GM21367 (cell line): ENCODE measurements at regions not wholly inside any gene's neighbourhood (a gene's known extent, or its start where the extent isn't known, plus 50 kb on each side); places are given as distances from the start of the nearest gene placed in this dataset.

ENCODE experiments used
- ATAC-seq: cut with Tn5 transposase; IDR thresholded peaks from one replicate; pipeline ENCODE4 v1.9.1; 2021; ENCODE audit not compliant: unreplicated experiment

DNA sequence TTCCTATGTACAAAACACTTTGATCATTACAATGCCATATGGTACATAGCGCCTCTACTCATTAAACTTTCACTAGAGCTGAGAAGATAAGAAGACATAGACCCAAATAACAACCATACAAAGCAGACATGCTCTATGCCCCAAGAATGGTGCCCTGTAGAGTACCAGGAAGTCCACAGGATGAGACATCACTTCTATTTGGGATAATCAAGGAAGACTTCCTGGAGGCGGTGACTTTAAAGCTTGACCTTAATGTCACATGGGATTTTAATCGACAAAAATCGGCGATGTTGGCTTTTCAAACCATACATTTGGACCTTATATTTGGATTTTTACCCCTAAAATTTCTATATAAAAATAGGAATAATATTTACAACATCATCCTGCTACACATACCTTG lies 224.3 kb upstream of the MAP3K1 start:
- no peak for ATAC-seq

DNA sequence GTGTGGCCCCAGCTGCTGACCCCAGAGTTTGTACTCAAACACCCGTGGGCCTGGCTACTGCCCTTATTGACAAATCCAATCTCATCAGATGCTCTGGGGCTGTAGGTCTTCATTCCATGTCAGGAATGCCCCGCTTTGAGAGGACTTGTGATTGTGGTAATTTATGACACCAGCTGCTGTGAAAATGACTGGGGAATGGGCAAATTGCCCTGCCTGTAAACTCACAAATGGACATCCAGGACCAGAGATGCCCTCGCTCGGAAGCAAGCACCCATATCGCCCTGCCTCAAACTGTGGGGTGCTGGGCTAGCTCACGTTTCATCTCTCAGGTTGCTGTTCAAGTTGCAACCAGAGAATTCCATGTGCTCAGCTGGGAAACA lies 225.9 kb upstream of the MAP3K1 start:
- ATAC-seq, result no peak

DNA sequence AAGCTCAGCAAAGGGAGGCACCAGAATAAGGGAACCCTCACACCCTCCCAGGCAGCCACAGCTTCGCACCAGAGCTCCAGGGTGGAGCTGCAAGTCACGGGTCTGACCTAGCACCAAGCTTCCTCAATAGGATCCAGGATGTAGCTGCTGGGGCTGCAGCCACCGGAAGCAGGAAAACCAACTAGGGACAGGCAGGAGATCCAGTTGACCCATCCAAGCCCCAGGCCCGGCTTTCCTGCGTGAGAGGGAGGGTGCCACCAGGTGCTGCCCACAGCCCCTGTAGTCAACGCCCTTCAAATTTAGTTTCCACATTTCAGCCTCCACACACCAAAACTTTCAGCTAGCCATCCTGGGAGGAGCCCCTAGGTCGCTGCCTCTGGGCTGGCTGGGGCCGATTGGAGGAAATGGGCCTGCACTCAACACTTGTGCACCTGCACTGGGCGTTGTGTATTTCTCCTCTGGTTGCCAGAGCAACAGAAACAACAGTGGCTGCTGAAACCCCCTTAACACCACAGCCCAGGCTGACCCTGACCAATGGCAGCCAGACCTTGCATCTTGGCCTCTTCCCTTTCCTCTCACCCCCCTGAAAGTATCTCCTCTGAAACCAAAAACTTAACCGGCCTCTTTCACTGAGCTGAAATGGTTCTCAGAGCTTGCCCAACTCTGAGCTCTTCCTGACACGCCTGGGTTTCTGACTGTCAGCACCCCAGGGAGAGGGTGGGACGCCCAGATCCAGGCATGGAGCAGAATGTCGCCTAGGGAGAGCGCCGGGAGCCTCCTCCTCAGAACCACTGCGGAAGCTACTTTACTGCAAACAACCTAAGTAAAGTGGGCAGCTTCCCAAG lies 226.5 kb upstream of the MAP3K1 start:
- ATAC-seq, result peak; percentile 98

DNA sequence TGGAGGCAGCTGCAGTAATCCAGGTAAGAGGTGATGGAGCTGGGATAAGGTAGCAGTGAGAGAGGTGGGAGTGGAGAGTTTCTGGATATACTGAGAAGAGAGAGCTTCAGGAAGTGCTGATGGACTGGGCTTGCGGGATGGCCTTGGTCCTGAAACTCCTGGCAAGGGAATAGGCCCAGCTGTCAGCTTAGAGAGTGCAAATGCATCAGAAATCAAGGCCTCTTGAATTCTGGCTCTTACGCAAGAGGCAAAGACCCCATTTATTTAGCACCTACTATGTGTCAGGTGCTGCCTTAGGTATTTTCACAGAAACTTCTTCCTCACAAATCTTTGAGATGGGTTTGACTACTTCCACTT lies 227.2 kb upstream of the MAP3K1 start:
- ATAC-seq, result no peak

DNA sequence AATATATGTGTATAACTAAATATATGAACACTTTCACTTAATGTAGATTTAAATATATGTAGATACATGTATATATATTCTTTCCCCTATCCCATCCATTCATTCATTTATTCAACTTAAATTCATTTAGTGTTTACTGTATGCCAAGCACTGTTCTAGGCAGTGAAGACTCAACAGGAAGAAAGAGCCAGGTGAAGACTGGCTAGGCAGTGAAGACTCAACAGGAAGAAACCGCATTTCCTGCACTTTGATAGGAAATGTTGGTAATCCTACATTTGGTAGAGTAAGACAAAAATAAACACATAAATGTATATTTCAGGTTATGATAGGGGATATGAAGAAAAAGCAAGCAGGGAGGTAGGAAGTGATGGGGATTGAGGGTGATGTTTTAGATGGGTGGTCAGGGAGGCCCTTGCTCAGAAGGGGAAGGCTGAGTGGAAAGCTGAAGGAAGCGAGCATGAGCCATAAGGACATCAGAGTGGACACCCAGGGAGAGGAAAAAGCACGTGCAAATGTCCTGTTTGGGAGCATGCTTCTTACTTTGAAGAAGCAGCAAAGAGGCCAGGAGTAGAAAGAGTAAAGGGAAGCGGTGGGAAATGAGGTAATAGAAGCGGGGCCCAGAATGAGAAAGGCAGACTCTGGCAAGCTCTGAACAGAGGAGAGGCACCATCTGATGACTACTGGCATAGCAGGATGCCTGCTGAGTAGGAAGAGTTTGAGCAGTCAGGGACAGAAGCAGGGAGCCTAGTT lies 227.8 kb upstream of the MAP3K1 start:
- ATAC-seq, result no peak

DNA sequence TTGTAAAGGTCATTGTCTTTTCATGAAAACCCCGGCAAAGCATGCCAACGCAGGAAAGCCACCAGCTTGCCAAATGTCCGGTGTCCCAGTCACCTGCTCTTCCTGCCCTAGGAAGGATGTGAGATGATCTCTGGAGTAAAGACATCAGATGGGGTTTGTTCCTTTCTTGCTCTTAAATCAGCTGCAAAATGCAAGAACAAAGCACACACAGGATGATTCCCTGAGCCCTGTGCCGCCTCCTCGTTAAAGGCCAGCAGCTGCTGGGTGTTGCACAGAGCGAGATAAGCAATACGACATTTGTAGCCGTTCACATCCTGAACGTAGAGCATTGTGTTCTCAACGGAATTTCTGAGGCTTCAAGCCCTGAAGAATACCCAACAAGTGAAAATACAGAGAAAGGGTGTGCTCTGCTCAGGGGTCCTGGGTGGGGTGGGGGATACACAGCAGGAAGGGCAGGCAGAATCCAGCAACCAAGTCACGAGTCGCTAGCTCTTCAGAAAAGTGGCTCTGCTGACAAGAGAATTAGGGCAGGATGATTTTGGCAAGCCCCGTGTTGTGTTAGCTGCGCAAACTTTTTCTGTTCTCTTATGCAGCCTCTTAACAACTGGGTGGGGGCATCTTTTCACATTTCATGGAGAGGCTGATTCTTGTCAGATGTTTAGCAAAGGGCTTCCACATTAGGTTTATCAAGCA lies 229.2 kb upstream of the MAP3K1 start:
- no peak for ATAC-seq

DNA sequence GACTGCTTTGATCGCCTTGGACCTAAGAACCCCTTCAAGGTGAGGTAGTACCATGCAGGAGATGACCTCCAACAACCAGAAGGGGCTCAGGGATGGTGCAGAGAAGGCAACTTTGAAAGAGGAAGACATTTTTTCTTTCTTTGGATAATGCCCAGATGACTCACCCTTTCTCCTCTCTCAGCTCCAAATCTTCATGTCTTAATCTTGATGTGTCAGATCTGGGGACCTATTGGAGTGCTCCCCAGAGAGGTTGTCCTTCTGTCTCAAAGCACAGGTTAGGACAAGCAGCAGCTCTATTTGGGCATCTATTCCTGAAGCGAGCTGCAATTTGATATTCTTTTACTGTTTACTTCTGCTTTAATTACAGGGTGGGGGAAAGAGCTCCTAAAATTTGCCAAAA lies 229.9 kb upstream of the MAP3K1 start:
- no peak for ATAC-seq

DNA sequence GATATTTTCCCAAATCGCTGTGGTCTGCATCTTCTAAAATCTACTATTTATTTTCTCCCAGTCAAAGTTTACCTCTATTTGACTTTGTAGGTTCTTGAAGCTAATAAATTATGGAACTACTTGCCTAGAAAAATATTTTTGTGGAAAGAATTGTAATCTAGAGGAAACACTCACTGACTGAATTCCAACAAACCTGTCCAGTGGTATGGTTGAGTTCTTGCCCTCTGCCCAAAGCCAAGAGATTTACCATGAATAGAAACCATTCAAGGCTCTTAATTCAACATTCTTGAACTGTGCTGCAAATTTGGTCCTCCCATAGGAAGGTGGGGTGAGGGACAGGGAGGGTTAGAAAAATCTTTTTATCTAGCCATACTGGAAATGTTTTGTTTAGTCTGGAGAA lies 233.9 kb upstream of the MAP3K1 start:
- ATAC-seq, result no peak

DNA sequence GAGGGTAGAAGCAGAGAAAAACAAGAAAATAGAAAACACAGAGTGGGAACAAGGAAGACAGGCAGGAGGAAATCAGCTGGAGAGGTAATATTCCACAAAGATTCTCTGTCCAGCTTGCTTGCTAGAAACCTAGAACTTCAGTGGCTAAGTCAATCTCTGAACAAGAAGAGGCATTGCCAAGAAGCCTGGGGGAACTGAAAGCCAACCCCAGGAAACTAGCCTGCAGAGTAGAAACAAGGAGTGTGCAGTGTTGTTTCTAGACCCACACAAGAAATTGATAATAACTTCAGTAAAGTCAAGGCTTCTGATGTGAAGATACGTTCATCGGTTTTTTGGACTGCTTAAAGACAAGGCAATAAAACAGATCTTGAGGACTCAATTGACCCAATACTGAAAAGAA lies 234.5 kb upstream of the MAP3K1 start:
- no peak for ATAC-seq

DNA sequence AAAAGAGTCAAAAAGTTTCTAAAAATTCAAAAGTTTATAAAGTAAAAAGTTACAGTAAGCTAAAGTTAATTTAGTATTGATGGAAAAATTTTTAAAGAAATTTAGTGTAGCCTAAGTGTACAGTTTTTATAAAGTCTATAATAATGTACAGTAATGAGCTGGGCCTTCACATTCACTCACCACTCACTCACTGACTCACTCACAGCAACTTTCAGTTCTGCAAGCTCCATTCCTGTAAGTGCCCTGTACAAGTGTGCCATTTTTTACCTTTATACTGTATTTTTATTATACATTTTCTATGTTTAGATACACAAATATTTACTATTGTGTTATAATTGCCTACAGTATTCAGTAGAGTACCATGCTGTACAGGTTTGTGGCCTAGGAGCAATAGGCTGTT lies 239.5 kb upstream of the MAP3K1 start:
- no peak for ATAC-seq

DNA sequence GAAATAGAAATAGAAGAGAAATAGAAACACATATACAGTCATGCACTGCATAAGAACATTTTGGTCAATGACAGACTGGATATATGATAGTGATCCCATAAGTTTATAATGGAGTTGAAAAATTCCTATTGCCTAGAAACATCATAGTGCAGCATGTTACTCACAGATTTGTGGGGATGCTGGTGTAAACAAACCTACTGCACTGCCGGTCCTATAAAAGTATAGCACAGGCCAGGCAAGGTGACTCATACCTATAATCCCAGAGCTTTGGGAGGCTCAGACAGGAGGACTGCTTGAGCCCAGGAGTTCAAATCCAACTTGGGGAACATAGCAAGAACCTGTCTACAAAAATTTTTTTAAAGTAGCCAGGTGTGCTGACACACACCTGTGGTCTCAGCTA lies 240.6 kb upstream of the MAP3K1 start:
- no peak for ATAC-seq

DNA sequence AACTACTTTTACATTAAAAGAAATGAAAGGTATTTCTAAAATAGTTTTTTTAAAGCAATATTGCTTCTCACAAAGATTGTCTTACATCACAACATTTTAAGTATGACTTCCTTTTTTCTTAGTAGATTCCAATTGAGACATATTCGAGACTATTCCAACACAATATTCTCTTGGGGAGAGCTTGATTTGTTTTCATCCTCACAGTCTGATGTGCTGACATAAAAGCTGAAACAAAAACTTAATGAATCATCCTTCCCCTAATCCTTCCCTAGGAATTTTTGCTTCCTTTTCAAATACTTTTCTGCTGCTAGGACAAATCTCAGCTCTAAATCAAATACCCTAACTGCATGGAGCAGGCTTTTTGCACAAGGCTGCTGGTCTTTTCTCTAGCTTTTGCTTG lies 245.8 kb upstream of the MAP3K1 start:
- no peak for ATAC-seq

DNA sequence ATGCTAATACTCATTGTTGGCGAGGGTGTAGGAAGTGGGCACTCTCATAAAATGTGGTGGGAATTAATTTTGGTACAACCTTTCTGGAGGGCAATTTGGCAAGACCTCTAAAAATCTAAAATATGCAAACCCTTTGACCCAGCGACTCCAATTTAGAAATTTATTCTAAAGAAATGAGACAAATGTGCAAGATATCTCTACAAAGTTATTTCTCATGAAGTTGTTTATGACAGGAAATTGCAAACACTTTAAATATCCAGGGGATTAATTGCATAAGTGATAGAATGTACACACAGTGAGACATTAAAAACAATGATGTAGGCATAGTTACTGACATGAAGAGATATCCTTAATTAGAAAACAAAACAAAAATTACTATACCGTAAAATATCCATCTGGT lies 246.3 kb upstream of the MAP3K1 start:
- ATAC-seq, result no peak

DNA sequence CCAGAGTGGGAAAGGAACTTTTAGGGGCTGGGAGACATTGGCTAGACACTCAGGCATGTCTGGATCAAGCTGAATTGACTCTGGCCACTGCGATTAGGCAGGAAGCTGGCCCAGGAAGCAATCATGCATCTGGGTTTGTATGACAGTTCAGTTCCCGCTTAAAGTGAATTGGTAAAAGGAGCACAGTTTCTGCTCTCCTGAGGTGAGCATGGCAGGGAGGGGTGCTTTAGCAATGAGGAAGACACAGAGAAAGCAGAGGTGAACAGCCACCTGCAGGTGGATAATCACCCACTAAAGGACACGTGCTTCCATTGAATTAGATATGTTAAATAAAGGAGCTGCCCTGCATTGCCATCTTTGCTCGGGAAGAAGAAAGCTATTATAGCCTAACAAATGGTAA lies 248.1 kb upstream of the MAP3K1 start:
- no peak for ATAC-seq

DNA sequence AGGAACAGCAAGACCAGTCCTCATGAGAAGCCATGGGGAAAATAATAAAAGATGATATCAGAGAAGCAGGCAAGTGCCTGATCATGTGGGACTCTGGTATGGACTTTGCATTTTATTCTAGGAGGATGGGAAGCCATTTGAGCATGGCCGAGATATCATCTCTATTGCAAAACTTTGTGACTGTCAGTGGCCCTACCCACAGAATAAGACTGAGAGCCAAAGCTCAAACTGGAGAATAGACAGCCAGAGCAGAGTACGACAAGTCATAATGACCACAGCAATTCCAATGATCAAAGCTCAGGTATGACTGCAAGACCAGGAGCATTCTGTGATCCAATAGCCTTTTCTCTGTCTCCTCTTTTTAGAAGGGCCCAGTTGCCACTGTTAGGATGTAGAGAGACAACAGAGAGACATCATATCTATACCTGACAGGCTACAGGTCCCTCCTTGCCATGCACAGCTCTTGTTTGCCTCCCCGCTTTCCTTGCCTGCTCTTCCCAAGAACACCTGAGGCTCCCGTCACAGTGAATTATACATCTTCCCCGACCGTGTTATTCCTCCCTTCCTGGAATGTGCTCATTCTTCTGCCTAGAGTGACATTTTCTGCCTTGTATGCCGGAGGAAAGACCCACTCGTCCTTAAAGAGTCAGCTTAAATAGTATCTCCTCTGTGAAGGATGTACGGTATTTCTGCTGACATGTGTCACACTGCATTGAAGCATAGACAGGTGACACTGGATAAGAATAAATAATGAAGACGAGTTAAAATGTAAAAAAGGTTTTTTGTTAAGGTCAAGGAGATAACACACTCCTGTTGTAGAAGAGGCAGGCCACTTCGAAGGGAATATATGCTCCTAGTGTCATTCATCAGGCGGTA lies 248.7 kb upstream of the MAP3K1 start:
- no peak for ATAC-seq

DNA sequence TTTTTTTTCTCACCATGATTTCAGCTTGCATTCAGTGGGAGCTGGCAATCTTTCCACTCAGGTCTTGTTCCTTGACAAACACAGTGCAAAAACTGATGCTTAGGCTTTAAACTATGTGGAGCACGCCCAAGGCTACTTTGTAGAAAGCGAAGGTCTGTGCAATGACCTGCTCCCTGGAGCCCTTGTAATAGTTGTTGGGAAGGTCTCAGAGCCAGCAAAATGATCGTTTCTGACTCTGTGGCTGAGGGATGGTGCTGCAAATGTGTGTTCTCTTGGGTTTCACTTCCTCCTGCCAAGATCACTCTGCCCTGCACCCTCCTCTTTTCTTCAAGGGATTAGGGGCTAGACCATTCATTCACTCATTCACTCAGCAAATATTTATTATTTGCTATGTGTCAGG lies 249.7 kb upstream of the MAP3K1 start:
- ATAC-seq, result peak; percentile 85

DNA sequence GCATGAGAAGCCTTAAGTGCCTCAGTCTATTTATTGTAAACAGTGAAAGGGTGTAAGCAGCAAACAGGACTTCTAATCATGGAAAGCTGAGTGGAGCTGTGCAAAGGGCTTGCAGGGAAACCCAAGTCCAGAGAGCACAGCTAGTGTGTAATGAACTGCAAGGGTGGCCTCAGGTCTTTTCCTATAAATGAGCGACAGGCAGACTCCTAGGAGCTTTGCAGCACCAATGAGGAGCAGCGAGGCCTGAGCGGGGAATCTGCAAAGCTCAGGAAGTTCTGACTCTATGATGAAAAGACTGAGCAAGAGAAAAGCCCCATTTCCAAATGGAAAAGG lies 250.1 kb upstream of the MAP3K1 start:
- ATAC-seq, result no peak

DNA sequence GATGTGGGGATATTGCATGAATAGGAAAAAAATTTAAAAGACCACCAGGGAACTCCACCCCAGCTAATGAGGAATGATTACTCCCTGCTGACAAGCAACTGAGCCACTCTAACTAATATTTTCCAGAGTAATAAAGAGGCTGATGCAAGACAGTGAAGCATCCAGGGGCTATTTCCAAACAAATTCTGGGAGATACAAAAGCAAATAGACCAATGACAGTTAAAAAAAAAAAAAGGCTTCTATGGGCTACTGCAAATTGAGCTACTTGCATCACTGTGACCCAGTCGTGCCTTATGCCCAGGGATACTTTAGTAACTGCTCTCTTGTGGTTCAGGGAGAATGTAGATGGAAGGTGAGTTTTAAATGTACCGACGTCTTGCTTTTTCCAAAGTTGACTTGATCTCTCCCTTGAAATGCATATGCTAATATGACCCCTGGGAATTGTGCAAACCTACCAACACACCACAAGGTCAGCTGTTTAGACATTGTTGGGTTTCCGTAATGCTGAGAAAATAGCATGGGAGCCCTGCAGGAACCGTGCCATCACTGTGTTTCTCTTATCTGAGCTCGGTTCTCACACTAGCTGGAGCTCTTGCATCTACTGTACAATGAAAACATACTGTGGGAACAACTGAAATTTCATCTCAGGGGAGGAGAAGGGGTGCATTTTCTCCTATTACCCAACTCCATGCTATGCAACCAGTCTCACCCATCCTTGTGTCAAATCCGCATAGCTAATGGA lies 250.6 kb upstream of the MAP3K1 start:
- ATAC-seq, result peak; percentile 46

DNA sequence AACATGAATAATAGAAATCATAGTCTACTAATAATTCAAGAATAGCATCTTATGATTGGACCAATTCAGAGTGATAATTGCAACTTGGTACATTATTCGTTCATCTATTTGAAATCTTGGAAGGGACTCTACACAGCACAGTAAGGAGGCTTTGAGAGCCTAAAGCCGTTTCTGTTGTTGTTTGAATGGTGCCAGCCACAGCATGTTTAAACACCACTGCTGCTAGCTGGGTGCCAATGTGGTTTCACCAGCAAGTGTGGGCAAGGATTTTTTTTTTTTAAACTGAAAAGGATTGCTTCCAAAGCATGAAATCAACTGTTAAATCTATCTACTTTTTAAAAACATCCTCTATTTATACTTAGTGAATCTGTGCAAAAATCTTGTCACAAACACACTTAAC lies 253.9 kb upstream of the MAP3K1 start:
- no peak for ATAC-seq

DNA sequence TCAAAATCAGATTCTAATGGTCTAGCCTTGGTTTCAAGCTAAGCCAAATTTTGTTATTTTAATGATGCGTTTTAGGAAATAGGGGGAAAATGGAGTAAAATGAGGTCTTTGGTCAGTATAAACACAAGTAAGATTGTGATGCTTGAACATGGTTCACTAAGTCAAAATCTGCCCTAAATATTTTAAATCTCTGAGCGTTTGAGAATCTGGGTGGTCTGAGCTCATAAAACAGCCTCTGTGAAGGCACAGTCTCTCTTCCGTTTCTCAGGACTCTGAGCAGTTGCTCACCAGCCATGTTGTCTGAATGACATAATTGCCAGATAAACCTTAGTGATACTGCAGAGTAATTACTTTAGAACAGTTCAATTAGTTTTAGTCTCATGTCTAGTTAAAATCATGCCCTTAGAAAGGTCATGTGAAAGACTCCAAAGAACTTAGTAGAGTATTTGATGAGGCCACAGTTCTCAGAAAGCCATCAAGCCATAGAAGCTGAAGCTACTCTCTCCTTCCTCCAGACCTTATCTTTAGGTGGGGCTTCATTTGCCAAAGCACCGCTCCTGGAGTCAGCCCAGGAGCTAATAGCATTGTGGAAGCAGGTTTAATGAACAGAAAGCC lies 257.1 kb upstream of the MAP3K1 start:
- ATAC-seq, result no peak
